Breast epithelium (tissue), 4 donors: ENCODE measurements at regions not wholly inside any gene's neighbourhood (a gene's known extent, or its start where the extent isn't known, plus 50 kb on each side); places are given as distances from the start of the nearest gene placed in this dataset.

Experiments used
- DNase-seq, 2 donors: peaks; one replicate each; pipeline ENCODE4 v3.0.0-alpha.2; 2019; ENCODE audit warnings: low spot score in 2 of 2
- H3K27ac ChIP-seq, 2 donors: fragments of 200-600 bp; sonication (generic) in 1 of 2; one replicate each; pipeline ENCODE4 v1.5.1; 2016 to 2019; ENCODE audit warnings: mild to moderate bottlenecking in 1 of 2
- H3K27me3 ChIP-seq, 2 donors: fragments of 200-600 bp; sonication (generic) in 1 of 2; one replicate each; pipeline versions ENCODE4 v1.5.1 to v1.6.0; 2017 to 2019; ENCODE audit warnings: control low read depth in 1 of 2, mild to moderate bottlenecking in 1 of 2
- H3K36me3 ChIP-seq: fragments of 200-600 bp; one replicate; pipeline ENCODE4 v1.5.1; 2019
- H3K4me1 ChIP-seq, 2 donors: fragments of 200-600 bp; sonication (generic); one replicate each; pipeline ENCODE4 v1.5.1; 2016 to 2019; ENCODE audit warnings: control low read depth in 1 of 2
- H3K4me3 ChIP-seq, 3 donors: fragments of 200-600 bp; sonication (generic); 1 replicate in 2 of 3; 2 replicates in 1 of 3; pipeline ENCODE4 v1.5.1; 2016 to 2019; ENCODE audit warnings: mild to moderate bottlenecking in 3 of 3, moderate library complexity in 2 of 3
- H3K9me3 ChIP-seq, 2 donors: fragments of 200-600 bp; sonication (generic) in 1 of 2; one replicate each; pipeline ENCODE4 v1.5.1; 2016 to 2019; ENCODE audit warnings: control low read depth in 1 of 2
- CTCF ChIP-seq, 3 donors: fragments of 450-650 bp; IDR thresholded peaks; one replicate each; pipeline ENCODE4 v1.5.1; 2016 to 2017; ENCODE audit warnings: antibody characterized with exemption in 3 of 3, mild to moderate bottlenecking in 3 of 3, moderate library complexity in 3 of 3
- POLR2A ChIP-seq: fragments of 450-650 bp; IDR thresholded peaks from one replicate; pipeline ENCODE4 v1.6.1; 2016; ENCODE audit warnings: antibody characterized with exemption, mild to moderate bottlenecking, moderate library complexity
- POLR2AphosphoS5 ChIP-seq, 3 donors: sonication (generic); formaldehyde crosslinking; IDR thresholded peaks; one replicate each; pipeline ENCODE4 v1.6.1; 2017; ENCODE audit warnings: antibody characterized with exemption in 3 of 3
- intact Hi-C: fragments of 100-400 bp; cut with DNase I; formaldehyde crosslinking; loops from one replicate; pipeline ENCODE4 v1.15.1; 2023; ENCODE audit warnings: low total_unique reads

DNA sequence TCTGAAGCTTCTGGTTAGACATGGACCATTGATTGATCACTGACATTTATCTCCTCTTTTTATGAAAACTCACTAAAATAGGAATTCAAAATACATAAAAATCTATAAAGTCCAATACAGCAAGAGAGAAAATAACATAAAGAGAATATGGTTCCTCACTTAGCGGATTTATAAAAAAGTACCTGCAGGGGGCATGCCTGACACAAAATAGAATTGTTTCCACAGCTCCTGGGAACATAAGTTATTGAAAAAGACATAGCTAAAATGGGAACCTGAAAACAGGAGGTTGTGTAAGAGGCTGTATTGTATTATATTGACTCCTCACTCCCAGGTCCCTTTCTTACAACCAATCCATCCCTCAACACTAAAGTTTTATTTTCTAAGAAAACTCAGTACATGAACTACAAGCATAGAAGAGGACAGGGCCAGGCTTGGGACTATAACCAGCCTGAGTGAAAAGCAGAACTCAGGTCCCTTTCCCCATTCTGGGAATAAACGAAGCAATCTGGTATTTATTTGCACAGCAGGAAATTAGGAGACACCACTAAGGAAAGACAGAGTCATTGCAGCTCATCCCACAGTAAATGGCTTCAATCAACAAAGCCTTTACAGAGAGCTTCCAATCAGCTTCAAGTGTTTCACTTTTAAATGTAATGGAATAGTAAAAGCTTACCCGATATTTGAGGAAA lies 121.1 kb upstream of the NDST4 start:
- Histone ChIP-seq H3K27ac (no peak overlapping the region), H3K36me3 (no peaks in the 10 kb centered on the region), H3K27me3 (no peaks in the 10 kb centered on the region), H3K9me3 (no peaks in the 10 kb centered on the region), H3K4me1 (no peaks in the 10 kb centered on the region), H3K4me3 (no peak overlapping the region)
- no peak for DNase-seq
- TF ChIP-seq POLR2A (no peak), CTCF (IDR thresholded peaks at IDR 0.05) (peak in 1 of 3 donors; percentile 16)
- intact Hi-C loops: no loop called here

DNA sequence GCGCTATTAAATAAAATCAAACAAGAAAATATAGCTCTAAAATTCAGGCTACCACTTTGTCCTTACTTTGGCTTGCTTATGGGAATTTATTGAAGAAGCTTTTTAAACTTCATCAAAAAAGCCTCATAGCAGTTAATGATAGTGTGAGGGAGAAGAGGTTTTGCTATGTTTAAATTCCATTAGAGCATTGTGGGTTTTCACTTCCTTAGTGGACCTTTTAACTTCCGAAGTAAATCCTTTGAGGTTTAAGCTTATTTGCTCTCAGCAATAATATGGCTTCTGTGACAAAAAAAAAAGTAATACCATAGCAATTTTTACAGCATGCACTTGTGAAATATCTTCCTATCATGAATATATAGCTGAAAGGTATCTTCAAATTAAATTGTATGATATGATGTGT lies 120.2 kb upstream of the NDST4 start:
- H3K36me3 ChIP-seq: no peaks in the 10 kb centered on the region
- H3K27me3 ChIP-seq: no peaks in the 10 kb centered on the region
- intact Hi-C loops: no loop called here
- no peak overlapping the region for H3K4me3 ChIP-seq
- H3K9me3 ChIP-seq: no peaks in the 10 kb centered on the region
- no peak overlapping the region for H3K27ac ChIP-seq
- H3K4me1 ChIP-seq: no peaks in the 10 kb centered on the region
- TF ChIP-seq CTCF (IDR thresholded peaks at IDR 0.05): no peak
- TF ChIP-seq POLR2AphosphoS5 (IDR thresholded peaks at IDR 0.05): no peak
- TF ChIP-seq POLR2A: no peak
- no peak for DNase-seq

DNA sequence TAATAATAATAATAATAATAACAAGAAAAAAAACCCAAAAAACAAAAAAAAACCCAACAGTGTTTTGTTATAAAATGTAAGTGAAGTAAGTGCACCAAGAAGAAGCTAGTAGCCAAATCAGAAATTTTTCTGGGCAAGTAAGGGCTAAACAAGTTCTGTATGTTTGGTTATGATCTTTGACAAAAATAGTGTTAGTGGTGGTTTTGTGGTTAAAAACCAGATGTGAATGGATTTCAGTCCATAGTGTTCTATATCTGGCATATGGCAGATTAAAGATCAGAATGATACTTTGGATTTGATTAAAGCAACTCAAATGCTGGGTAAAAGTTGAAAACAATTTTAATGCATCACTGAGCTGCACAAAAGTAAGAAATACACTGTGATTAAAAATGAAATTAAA lies 116.5 kb upstream of the NDST4 start:
- intact Hi-C loops: no loop called here
- TF ChIP-seq POLR2A: no peak
- no peak for TF ChIP-seq CTCF (IDR thresholded peaks at IDR 0.05)
- no peak for TF ChIP-seq POLR2AphosphoS5 (IDR thresholded peaks at IDR 0.05)

DNA sequence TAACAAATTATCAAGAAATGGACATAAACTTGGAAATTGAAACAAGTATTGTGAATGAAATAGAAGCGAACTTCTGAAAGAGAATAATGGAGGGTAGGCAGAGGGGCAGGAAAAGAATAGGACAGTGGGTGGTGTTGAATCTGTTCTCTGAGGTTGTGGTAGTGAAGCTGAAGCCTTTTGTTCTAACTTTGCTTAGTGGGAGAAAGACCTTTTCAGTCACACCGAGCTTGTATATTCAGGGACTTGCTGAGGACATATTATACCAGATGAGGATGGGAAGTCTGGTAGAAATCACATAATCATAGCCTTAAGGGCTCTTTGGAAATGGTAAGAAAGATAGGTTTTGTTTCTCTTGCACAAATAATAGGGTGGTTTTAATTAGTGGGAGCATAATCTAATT lies 115.4 kb upstream of the NDST4 start:
- no peak for DNase-seq
- H3K9me3 ChIP-seq: no peaks in the 10 kb centered on the region
- H3K36me3 ChIP-seq: no peaks in the 10 kb centered on the region
- H3K4me1 ChIP-seq: no peaks in the 10 kb centered on the region
- no peak for TF ChIP-seq POLR2AphosphoS5 (IDR thresholded peaks at IDR 0.05)
- TF ChIP-seq CTCF (IDR thresholded peaks at IDR 0.05): no peak
- no peak overlapping the region for H3K27ac ChIP-seq
- no peak overlapping the region for H3K4me3 ChIP-seq
- intact Hi-C loops: no loop called here
- H3K27me3 ChIP-seq: no peaks in the 10 kb centered on the region

More for the DNA sequence above, 116.5 kb upstream of the NDST4 start:
- no peak overlapping the region for H3K4me3 ChIP-seq
- H3K4me1 ChIP-seq: no peaks in the 10 kb centered on the region
- DNase-seq: no peak
- no peaks in the 10 kb centered on the region for H3K27me3 ChIP-seq
- H3K36me3 ChIP-seq: no peaks in the 10 kb centered on the region
- no peak overlapping the region for H3K27ac ChIP-seq
- H3K9me3 ChIP-seq: no peaks in the 10 kb centered on the region

DNA sequence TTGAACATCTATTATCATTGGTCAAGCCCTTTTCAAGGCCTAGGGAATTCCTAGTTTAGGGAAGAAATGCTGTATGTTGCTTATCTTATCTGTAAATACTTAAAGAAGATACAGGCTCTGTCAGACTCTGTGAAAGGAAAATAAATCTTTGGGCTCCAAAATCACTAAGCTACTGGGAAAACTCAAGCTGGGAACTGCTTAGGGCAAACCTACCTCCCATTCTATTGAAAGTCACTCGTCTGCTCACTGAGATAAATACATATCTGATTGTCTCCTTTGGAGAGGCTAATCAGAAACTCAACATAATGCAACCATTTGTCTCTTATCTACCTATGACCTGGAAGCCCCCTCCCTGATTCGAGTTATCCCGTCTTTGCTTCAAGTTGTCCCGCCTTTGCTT lies 108.6 kb upstream of the NDST4 start:
- intact Hi-C loops: no loop called here
- no peaks in the 10 kb centered on the region for H3K27me3 ChIP-seq
- no peak overlapping the region for H3K4me3 ChIP-seq
- H3K9me3 ChIP-seq: no peaks in the 10 kb centered on the region
- DNase-seq: no peak
- no peak overlapping the region for H3K27ac ChIP-seq
- TF ChIP-seq POLR2AphosphoS5 (IDR thresholded peaks at IDR 0.05) (no peak), CTCF (IDR thresholded peaks at IDR 0.05) (no peak), POLR2A (no peak)
- no peaks in the 10 kb centered on the region for H3K36me3 ChIP-seq
- no peaks in the 10 kb centered on the region for H3K4me1 ChIP-seq
